WTC11 (cell line): ENCODE measurements at regions not wholly inside any gene's neighbourhood (a gene's known extent, or its start where the extent isn't known, plus 50 kb on each side); places are given as distances from the start of the nearest gene placed in this dataset.

Source experiments
- CTCF ChIP-seq: fragments of 200-600 bp; IDR thresholded peaks from 2 replicates; pipeline ENCODE4 v1.8.0; 2022; ENCODE audit warnings: antibody characterized with exemption
- FOXP4 ChIP-seq: sonication (generic); formaldehyde crosslinking; IDR thresholded peaks from 2 replicates; pipeline ENCODE4 v1.8.0; 2022; ENCODE audit warnings: mild to moderate bottlenecking, missing genetic modification reagents
- JAZF1 ChIP-seq: fragments of 250-450 bp; sonication (Bioruptor Pico); IDR thresholded peaks from 2 replicates; pipeline ENCODE4 v1.9.0; 2021; ENCODE audit warnings: moderate library complexity, mild to moderate bottlenecking, inconsistent platforms
- NFYB ChIP-seq: sonication (generic); formaldehyde crosslinking; conservative IDR thresholded peaks from 2 replicates; pipeline ENCODE4 v1.8.0; 2022; ENCODE audit warnings: low read depth, missing genetic modification reagents
- NR1H2 ChIP-seq: sonication (generic); formaldehyde crosslinking; IDR thresholded peaks from 2 replicates; pipeline ENCODE4 v1.9.0; 2021; ENCODE audit warnings: mild to moderate bottlenecking, moderate library complexity, missing genetic modification reagents
- NR2C2 ChIP-seq: sonication (generic); formaldehyde crosslinking; IDR thresholded peaks from 2 replicates; pipeline ENCODE4 v1.8.0; 2022; ENCODE audit warnings: mild to moderate bottlenecking, missing genetic modification reagents
- TCF7 ChIP-seq: sonication (generic); formaldehyde crosslinking; IDR thresholded peaks from 2 replicates; pipeline ENCODE4 v1.8.0; 2022; ENCODE audit warnings: mild to moderate bottlenecking, low read depth, missing genetic modification reagents, moderate library complexity

- TF ChIP-seq CTCF = no peak
- TF ChIP-seq NFYB (CRISPR knock-in tag) = no peak
- TF ChIP-seq JAZF1 (CRISPR knock-in tag) = no peak
- no peak for TF ChIP-seq FOXP4 (CRISPR knock-in tag)
- TF ChIP-seq NR1H2 (CRISPR knock-in tag) = no peak
- TF ChIP-seq TCF7 (CRISPR knock-in tag) = no peak
- TF ChIP-seq NR2C2 = no peak
Measured at GRCh38 chr6:139549561-139550070, 175.2 kb upstream of the CITED2 start.
